Astrocyte of the cerebellum (primary cell): ENCODE measurements at regions not wholly inside any gene's neighbourhood (a gene's known extent, or its start where the extent isn't known, plus 50 kb on each side); places are given as distances from the start of the nearest gene placed in this dataset.

ENCODE experiments used
- DNase-seq: peaks from one replicate; pipeline ENCODE4 v3.0.0-alpha.2; 2011; ENCODE audit warnings: low read depth
- H3K4me3 ChIP-seq: 2 replicates; pipeline ENCODE4 v1.5.1; 2011; ENCODE audit warnings: mild to moderate bottlenecking, low read depth, low read length, moderate library complexity
- in situ Hi-C: cut with HindIII; loops from 2 replicates; pipeline ENCODE4 v1.10.0; 2017; ENCODE audit warnings: low sequenced_read_pairs
- TF ChIP-seq, protein P1 (sequence below): IDR thresholded peaks from 2 replicates; pipeline ENCODE4 v1.5.1; 2012; ENCODE audit warnings: low read length, low read depth, moderate library complexity, mild to moderate bottlenecking; ENCODE audit errors: missing control alignments

DNA sequence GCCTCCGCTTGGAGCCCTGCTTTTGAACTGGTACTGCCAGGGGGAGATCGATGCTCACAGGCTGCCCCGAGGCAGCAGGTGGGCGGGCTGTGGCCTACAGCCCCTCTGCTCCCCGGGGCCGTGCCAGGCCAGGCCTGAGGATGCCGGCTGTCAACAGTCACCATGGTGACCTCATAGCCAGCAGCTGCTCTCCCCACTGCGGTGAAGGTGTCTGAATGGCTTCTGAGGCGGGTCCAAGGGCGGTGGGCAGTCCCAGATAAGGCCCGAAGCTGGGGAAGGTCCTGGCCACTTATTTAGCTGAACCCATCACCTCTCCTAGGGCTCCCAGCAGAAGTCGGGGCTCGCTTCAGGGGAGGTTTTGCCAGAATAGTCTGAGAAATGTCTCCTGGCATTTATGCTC is 179.3 kb downstream of the ARHGAP12 start:
- in situ Hi-C loops = no loop called here
- no peak overlapping the region for H3K4me3 ChIP-seq
- DNase-seq = no peak
- TF ChIP-seq, protein P1, sequence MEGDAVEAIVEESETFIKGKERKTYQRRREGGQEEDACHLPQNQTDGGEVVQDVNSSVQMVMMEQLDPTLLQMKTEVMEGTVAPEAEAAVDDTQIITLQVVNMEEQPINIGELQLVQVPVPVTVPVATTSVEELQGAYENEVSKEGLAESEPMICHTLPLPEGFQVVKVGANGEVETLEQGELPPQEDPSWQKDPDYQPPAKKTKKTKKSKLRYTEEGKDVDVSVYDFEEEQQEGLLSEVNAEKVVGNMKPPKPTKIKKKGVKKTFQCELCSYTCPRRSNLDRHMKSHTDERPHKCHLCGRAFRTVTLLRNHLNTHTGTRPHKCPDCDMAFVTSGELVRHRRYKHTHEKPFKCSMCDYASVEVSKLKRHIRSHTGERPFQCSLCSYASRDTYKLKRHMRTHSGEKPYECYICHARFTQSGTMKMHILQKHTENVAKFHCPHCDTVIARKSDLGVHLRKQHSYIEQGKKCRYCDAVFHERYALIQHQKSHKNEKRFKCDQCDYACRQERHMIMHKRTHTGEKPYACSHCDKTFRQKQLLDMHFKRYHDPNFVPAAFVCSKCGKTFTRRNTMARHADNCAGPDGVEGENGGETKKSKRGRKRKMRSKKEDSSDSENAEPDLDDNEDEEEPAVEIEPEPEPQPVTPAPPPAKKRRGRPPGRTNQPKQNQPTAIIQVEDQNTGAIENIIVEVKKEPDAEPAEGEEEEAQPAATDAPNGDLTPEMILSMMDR = no peak

DNA sequence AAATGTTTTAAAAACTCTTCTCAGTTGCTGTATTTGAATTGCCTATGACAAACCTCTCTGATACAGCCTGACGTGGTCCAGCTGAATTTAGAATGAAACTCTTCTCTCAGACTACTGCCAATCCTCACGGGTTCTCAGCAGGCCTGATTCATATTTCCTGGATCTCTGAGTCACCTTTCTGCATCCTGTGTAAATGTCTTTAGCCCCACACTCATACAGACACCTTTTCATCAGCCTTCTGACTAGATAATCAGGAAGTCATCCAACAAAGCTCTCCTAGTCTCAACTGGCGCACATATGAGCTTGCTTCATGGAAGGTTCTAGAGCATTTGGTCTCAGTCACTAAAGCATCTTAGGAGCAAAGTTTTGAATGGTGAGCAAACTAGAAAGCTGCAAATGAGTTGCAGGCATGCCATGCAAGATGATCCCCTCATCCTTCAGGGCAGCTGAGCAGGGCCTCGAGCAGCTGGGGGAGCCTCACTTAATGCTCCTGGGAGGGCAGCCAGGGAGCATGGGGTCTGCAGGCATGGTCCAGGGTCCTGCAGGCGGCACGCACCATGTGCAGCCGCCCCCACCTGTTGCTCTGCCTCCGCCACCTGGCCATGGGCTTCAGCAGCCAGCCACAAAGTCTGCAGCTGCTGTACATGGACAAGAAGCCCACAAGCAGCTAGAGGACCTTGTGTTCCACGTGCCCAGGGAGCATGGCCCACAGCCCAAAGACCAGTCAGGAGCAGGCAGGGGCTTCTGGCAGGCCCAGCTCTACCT is 182.8 kb downstream of the ARHGAP12 start:
- in situ Hi-C loops = no loop called here
- H3K4me3 ChIP-seq = no peak overlapping the region
- TF ChIP-seq, protein P1 = no peak
- peak; percentile 70 for DNase-seq

DNA sequence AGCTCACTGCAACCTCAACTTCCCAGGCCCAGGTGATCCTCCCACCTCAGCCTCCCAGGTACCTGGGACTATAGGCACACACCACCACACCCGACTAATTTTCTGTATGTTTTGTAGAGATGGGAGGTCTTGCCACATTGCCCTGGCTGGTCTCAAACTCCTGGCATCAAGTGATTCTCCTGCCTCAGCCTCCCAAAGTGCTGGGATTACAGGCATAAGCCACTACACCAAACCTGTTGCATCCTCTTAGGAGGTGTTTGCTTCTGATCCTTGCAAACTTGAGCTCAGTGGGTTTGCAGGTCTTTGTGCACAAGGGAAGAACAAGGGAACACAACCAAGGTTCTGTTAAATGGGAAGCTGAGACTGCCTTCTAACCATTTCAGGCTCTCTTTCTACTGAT is 184.6 kb downstream of the ARHGAP12 start:
- in situ Hi-C loops = no loop called here
- TF ChIP-seq, protein P1 = no peak
- no peak for DNase-seq
- H3K4me3 ChIP-seq = no peak overlapping the region

DNA sequence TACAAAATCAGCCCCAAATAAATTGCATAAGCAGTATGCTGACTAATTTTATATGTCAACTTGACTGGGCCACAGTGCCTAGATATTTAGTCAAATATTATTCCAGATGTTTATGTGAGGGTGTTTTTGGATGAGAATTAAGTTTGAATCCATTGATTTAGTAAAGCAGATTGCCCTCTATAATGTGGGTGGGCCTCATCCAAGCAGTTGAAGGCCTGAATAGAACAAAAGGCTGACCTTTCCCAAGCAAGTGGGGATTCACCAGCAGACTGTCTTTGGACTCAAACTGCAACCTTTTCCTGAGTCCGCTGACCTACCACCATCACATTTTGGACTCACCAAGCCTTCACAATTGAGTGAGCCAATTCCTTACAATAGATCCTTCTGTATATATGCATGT is 186.4 kb downstream of the ARHGAP12 start:
- TF ChIP-seq, protein P1 = no peak
- no peak for DNase-seq
- H3K4me3 ChIP-seq = no peak overlapping the region
- in situ Hi-C loops = no loop called here

DNA sequence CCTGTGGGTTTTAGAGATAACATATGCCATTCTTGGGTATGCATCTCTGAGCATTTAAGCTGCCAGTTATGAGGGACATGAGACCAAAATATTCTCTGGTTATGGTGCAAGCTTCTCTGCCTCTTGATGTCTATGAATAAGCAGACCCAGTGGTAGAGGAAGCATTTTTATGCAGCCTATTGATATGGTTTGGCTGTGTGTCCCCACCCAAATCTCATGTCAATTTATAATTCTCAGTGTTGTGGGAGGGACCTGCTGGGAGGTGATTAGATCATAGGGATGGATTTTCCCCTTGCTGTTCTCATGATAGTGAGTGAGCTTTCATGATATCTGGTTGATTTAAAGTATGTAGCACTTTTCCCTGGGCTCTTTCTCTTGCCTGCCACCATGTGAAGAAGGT is 187.2 kb downstream of the ARHGAP12 start:
- no peak for DNase-seq
- no peak overlapping the region for H3K4me3 ChIP-seq
- in situ Hi-C loops = no loop called here
- TF ChIP-seq, protein P1 = no peak

DNA sequence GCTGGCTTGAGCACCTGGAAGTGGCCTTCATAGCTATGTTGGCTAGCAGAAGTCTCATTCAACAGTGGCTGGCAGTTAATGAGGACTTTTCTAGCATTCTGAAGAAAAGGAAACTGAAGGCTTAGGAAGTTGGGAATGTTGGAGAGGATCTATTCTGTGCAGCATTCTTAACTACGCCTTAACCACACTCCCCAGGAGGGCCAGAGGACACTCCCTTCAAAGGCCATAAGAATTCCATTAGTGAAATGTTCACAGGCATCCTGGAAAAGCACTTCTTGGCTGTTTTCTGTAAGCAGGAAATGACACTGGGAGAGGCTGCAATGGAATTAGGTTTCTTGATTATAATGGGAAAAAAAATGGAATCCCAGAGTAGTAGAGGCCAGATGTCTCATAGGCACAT is 188.9 kb downstream of the ARHGAP12 start:
- TF ChIP-seq, protein P1 = no peak
- no peak overlapping the region for H3K4me3 ChIP-seq
- in situ Hi-C loops = no loop called here
- peak; percentile 90 for DNase-seq
